H1 (cell line): ENCODE measurements at regions not wholly inside any gene's neighbourhood (a gene's known extent, or its start where the extent isn't known, plus 50 kb on each side); places are given as distances from the start of the nearest gene placed in this dataset.

Experiments
- CTCF ChIA-PET: fragments of 300-600 bp; sonication (Branson Sonifier 250); formaldehyde crosslinking; loops from one replicate; lab custom pipeline; 2021; ENCODE audit not compliant: partially characterized antibody; lab: Charles Lee
- POLR2A ChIA-PET: fragments of 300-600 bp; sonication (Branson Sonifier 250); formaldehyde crosslinking; loops from one replicate; lab custom pipeline; 2021; ENCODE audit warnings: inconsistent platforms; ENCODE audit not compliant: partially characterized antibody; lab: Charles Lee
- DNase-seq, 2 experiments: peaks; one replicate each; pipeline versions ENCODE4 v3.0.0 to v3.0.0-alpha.2; 2010 to 2022; ENCODE audit warnings: low spot score in 2 of 2, low read depth in 1 of 2, mixed read lengths in 1 of 2
- FAIRE-seq: peaks from 2 replicates; lab custom pipeline; 2011; peaks lifted over from hg19 to GRCh38; lab: Jason Lieb, UNC
- H2AFZ ChIP-seq: 2 replicates; pipeline ENCODE4 v1.8.1; 2012; ENCODE audit warnings: low read length, inconsistent platforms
- H2AK5ac ChIP-seq: 2 replicates; pipeline ENCODE4 v1.6.1; 2013; ENCODE audit warnings: low read depth, low read length
- H2BK120ac ChIP-seq: replicated peaks from 2 replicates; pipeline ENCODE3; 2013; ENCODE audit warnings: low read depth, low read length, inconsistent platforms
- H2BK12ac ChIP-seq: 2 replicates; pipeline ENCODE4 v1.6.1; 2013; ENCODE audit warnings: low read depth, low read length
- H2BK15ac ChIP-seq: 2 replicates; pipeline ENCODE4 v1.6.1; 2013; ENCODE audit warnings: low read length
- H2BK20ac ChIP-seq: 2 replicates; pipeline ENCODE4 v1.6.1; 2013; ENCODE audit warnings: low read length
- H2BK5ac ChIP-seq: 2 replicates; pipeline ENCODE4 v1.6.1; 2013; ENCODE audit warnings: low read depth, low read length
- H3K14ac ChIP-seq: 2 replicates; pipeline ENCODE4 v1.6.1; 2013; ENCODE audit warnings: inconsistent platforms; ENCODE audit not compliant: insufficient read length
- H3K18ac ChIP-seq: 2 replicates; pipeline ENCODE4 v1.6.1; 2013; ENCODE audit warnings: low read length; ENCODE audit errors: extremely low read depth
- H3K23ac ChIP-seq: 2 replicates; pipeline ENCODE4 v1.6.1; 2013; ENCODE audit warnings: inconsistent platforms; ENCODE audit not compliant: insufficient read length
- H3K23me2 ChIP-seq: 2 replicates; pipeline ENCODE4 v1.6.1; 2013; ENCODE audit warnings: low read depth, low read length
- H3K27ac ChIP-seq: 2 replicates; pipeline ENCODE4 v1.6.1; 2011; ENCODE audit warnings: low read depth, low read length, inconsistent platforms
- H3K27me3 ChIP-seq, 4 experiments: replicated peaks in 1 of 4; 1 replicate in 1 of 4; 2 replicates in 3 of 4; pipeline versions ENCODE4 v1.6.1 to v1.8.1; 2011 to 2013; ENCODE audit warnings: low read length in 3 of 4, mild to moderate bottlenecking in 3 of 4, inconsistent platforms in 2 of 4, mixed read lengths in 2 of 4, moderate library complexity in 1 of 4; ENCODE audit not compliant: control insufficient read depth in 3 of 4, insufficient read depth in 3 of 4; ENCODE audit errors: extremely low read depth in 1 of 4
- H3K36me3 ChIP-seq, 4 experiments: 2 replicates each; pipeline versions ENCODE4 v1.6.1 to v1.8.1; 2011 to 2013; ENCODE audit warnings: mild to moderate bottlenecking in 4 of 4, low read length in 3 of 4, moderate library complexity in 2 of 4, control low read depth in 1 of 4, inconsistent platforms in 1 of 4; ENCODE audit not compliant: insufficient read depth in 4 of 4, control insufficient read depth in 2 of 4
- H3K4ac ChIP-seq: replicated peaks from 2 replicates; pipeline ENCODE3; 2013; ENCODE audit warnings: low read length, low read depth, mixed read lengths, inconsistent platforms; ENCODE audit not compliant: insufficient read length
- H3K4me1 ChIP-seq, 4 experiments: replicated peaks in 1 of 4; 1 replicate in 1 of 4; 2 replicates in 3 of 4; pipeline versions ENCODE4 v1.6.1 to v1.8.1; 2011 to 2013; ENCODE audit warnings: low read length in 3 of 4, inconsistent platforms in 2 of 4, mixed read lengths in 1 of 4; ENCODE audit not compliant: insufficient read depth in 4 of 4, control insufficient read depth in 3 of 4
- H3K4me2 ChIP-seq, 2 experiments: 2 replicates each; pipeline versions ENCODE4 v1.6.1 to v1.8.1; 2011 to 2013; ENCODE audit warnings: low read depth in 2 of 2, low read length in 2 of 2, control low read depth in 1 of 2, inconsistent platforms in 1 of 2, mild to moderate bottlenecking in 1 of 2; ENCODE audit not compliant: insufficient read depth in 1 of 2
- H3K4me3 ChIP-seq, 4 experiments: fragments of 200-600, 300-600 bp in 1 of 4; sonication (generic), shearing (Covaris generic), sonication (Bioruptor Twin) in 1 of 4; 2 replicates each; pipeline versions ENCODE4 v1.5.1 to v1.8.1; 2011 to 2016; ENCODE audit warnings: low read length in 4 of 4, low read depth in 3 of 4, control low read depth in 2 of 4, inconsistent platforms in 2 of 4, mild to moderate bottlenecking in 2 of 4, mixed read lengths in 1 of 4, moderate library complexity in 1 of 4; ENCODE audit not compliant: insufficient read depth in 2 of 4; ENCODE audit errors: extremely low read depth in 1 of 4
- H3K56ac ChIP-seq: replicated peaks from 2 replicates; pipeline ENCODE3; 2013; ENCODE audit warnings: low read depth, mild to moderate bottlenecking, mixed read lengths, low read length, inconsistent platforms; ENCODE audit not compliant: insufficient read length
- H3K79me1 ChIP-seq: 2 replicates; pipeline ENCODE4 v1.6.1; 2013; ENCODE audit warnings: low read depth, low read length, control low read depth
- H3K79me2 ChIP-seq, 2 experiments: 2 replicates each; pipeline versions ENCODE4 v1.6.1 to v1.8.1; 2012 to 2013; ENCODE audit warnings: low read length in 2 of 2, mild to moderate bottlenecking in 2 of 2, inconsistent platforms in 1 of 2; ENCODE audit not compliant: insufficient read depth in 2 of 2, control insufficient read depth in 1 of 2
- H3K9ac ChIP-seq, 4 experiments: replicated peaks in 1 of 4; 1 replicate in 1 of 4; 2 replicates in 3 of 4; pipeline versions ENCODE4 v1.6.1 to v1.8.1; 2011 to 2013; ENCODE audit warnings: low read depth in 3 of 4, low read length in 3 of 4, control low read depth in 2 of 4, mild to moderate bottlenecking in 2 of 4, moderate library complexity in 2 of 4, inconsistent platforms in 1 of 4; ENCODE audit errors: extremely low read depth in 1 of 4
- H3K9me3 ChIP-seq, 2 experiments: 2 replicates each; pipeline versions ENCODE4 v1.6.1 to v1.8.1; 2012 to 2013; ENCODE audit warnings: mild to moderate bottlenecking in 2 of 2, moderate library complexity in 2 of 2, control low read depth in 1 of 2, inconsistent platforms in 1 of 2, low read depth in 1 of 2, low read length in 1 of 2, mixed read lengths in 1 of 2; ENCODE audit not compliant: insufficient read depth in 2 of 2
- H4K20me1 ChIP-seq, 2 experiments: replicated peaks in 1 of 2; 2 replicates each; pipeline versions ENCODE3 to v1.8.1; 2011 to 2013; ENCODE audit warnings: inconsistent platforms in 2 of 2, low read length in 2 of 2, mild to moderate bottlenecking in 1 of 2; ENCODE audit not compliant: insufficient read depth in 2 of 2, control insufficient read depth in 1 of 2
- H4K5ac ChIP-seq: 2 replicates; pipeline ENCODE4 v1.6.1; 2013; ENCODE audit warnings: low read length, low read depth, mixed read lengths, inconsistent platforms; ENCODE audit not compliant: insufficient read length
- H4K8ac ChIP-seq: 2 replicates; pipeline ENCODE4 v1.8.0; 2013; ENCODE audit warnings: mild to moderate bottlenecking, moderate library complexity, low read length, inconsistent platforms; ENCODE audit not compliant: insufficient read depth; ENCODE audit errors: extremely low read depth
- H4K91ac ChIP-seq: replicated peaks from 2 replicates; pipeline ENCODE3; 2013; ENCODE audit warnings: low read length, mixed read lengths, inconsistent platforms; ENCODE audit not compliant: insufficient read length
- CBX8 ChIP-seq: fragments of 300-800, 300-1000 bp; sonication (generic); IDR thresholded peaks from 2 replicates; pipeline ENCODE4 v1.7.1; 2016; ENCODE audit warnings: low read depth, low read length, borderline replicate concordance
- CHD1 ChIP-seq: IDR thresholded peaks from 2 replicates; pipeline ENCODE4 v1.6.1; 2012; ENCODE audit warnings: low read depth, low read length, improper control_type of control experiment
- EP300 ChIP-seq, 2 experiments: IDR thresholded peaks; 1 replicate in 1 of 2; 2 replicates in 1 of 2; pipeline ENCODE4 v1.6.1; 2011 to 2012; ENCODE audit warnings: low read depth in 2 of 2, low read length in 2 of 2, mild to moderate bottlenecking in 2 of 2, borderline replicate concordance in 1 of 2, inconsistent platforms in 1 of 2, moderate library complexity in 1 of 2
- KDM4A ChIP-seq: IDR thresholded peaks from one replicate; pipeline ENCODE4 v1.7.1; 2012; ENCODE audit warnings: low read depth, mild to moderate bottlenecking, moderate library complexity, low read length, inconsistent platforms; ENCODE audit not compliant: severe bottlenecking
- SP4 ChIP-seq: IDR thresholded peaks from 2 replicates; pipeline ENCODE4 v1.6.1; 2012; ENCODE audit warnings: low read length, inconsistent platforms
- WGBS, 2 experiments: shearing (Covaris generic) in 1 of 2; methylation state at CpG; one replicate each; pipeline versions ENCODE4 v1.1.6 to v1.1.7; 2013 to 2015; ENCODE audit warnings: low lambda C conversion rate in 2 of 2, mixed read lengths in 2 of 2, inconsistent platforms in 1 of 2, low coverage in 1 of 2, missing lambda C conversion rate in 1 of 2; ENCODE audit not compliant: insufficient replicate concordance in 2 of 2, insufficient coverage in 1 of 2, insufficient read length in 1 of 2; ENCODE audit errors: extremely low coverage in 1 of 2, missing lambda C conversion rate in 1 of 2; 5-methylcytosine and 5-hydroxymethylcytosine counted together

- no peak overlapping the region for H3K4me3 ChIP-seq
- peak overlapping the region; percentile 31 for H4K5ac ChIP-seq
- no peaks in the 10 kb centered on the region for H3K79me2 ChIP-seq
- H3K14ac ChIP-seq = no peak overlapping the region
- no peaks in the 10 kb centered on the region for H3K36me3 ChIP-seq
- no peak overlapping the region for H3K9ac ChIP-seq
- no peaks in the 10 kb centered on the region for H3K23me2 ChIP-seq
- no peaks in the 10 kb centered on the region for H4K20me1 ChIP-seq
- H2BK5ac ChIP-seq = peak overlapping the region; percentile 86; the same call in 1 of the 2 replicates
- H2AK5ac ChIP-seq = peak overlapping the region; percentile 58; the same call in 1 of the 2 replicates
- H3K4me2 ChIP-seq = 0 out of 4 replicates have a peak overlapping the region, but pooled peaks of 1 of the 2 experiments have one; percentile 7
- H4K8ac ChIP-seq = no peak overlapping the region
- no peak for DNase-seq
- no peaks in the 10 kb centered on the region for H3K79me1 ChIP-seq
- 61% methylated on average over 5 of the region's 5 CpGs; no CpG with 5 or more reads in 1 of the 2 experiments for WGBS, 2 experiments
- peak; percentile 62 for FAIRE-seq
- peaks cover 3 to 18% (median 13%) of the 10 kb centered on the region in 4 experiments; a peak in 4 of 7 replicates for H3K4me1 ChIP-seq
- H2AFZ ChIP-seq = 0 out of 2 replicates have a peak overlapping the region, but pooled peaks have one; percentile 27
- no peak overlapping the region for H3K56ac ChIP-seq
- no peak overlapping the region for H2BK15ac ChIP-seq
- H3K9me3 ChIP-seq = no peaks in the 10 kb centered on the region
- H2BK20ac ChIP-seq = peak overlapping the region; percentile 98; the same call in 1 of the 2 replicates
- ChIA-PET CTCF (interaction anchor here (0.8 to 3.6 kb wide), 8 partner anchors 9 to 106 kb away, joined by 3 to 19 read pairs (median 6); no protein-coding TSS in a partner anchor), POLR2A (interaction anchor here (0.8 to 1.1 kb wide), 3 partner anchors 13 to 47 kb away, joined by 3 read pairs; no protein-coding TSS in a partner anchor)
- peak overlapping the region; percentile 78 for H4K91ac ChIP-seq
- peak overlapping the region; percentile 69 for H3K4ac ChIP-seq
- peak overlapping the region; percentile 26 for H3K27ac ChIP-seq
- peak overlapping the region; percentile 80 for H3K18ac ChIP-seq
- TF ChIP-seq EP300 (IDR thresholded peaks at IDR 0.05; ENCODE audit: borderline replicate concordance in 1 of 2, low read depth in 2 of 2, low read length in 2 of 2) (no peak), CBX8 (no peak), SP4 (no peak), CHD1 (no peak), KDM4A (peak; percentile 2)
- H2BK120ac ChIP-seq = peak overlapping the region; percentile 81
- H3K23ac ChIP-seq = no peak overlapping the region
- H3K27me3 ChIP-seq = no peaks in the 10 kb centered on the region
- H2BK12ac ChIP-seq = peak overlapping the region; percentile 32; the same call in 1 of the 2 replicates
Measured at GRCh38 chr1:209383907-209384709, 199.4 kb upstream of the CAMK1G start.
